Forelimb muscle (tissue), 1 donor: ENCODE measurements at regions not wholly inside any gene's neighbourhood (a gene's known extent, or its start where the extent isn't known, plus 50 kb on each side); places are given as distances from the start of the nearest gene placed in this dataset.

ENCODE experiments used
- DNase-seq: peaks from one replicate; pipeline ENCODE4 v3.0.0-alpha.2; 2013; ENCODE audit warnings: low read depth

DNA sequence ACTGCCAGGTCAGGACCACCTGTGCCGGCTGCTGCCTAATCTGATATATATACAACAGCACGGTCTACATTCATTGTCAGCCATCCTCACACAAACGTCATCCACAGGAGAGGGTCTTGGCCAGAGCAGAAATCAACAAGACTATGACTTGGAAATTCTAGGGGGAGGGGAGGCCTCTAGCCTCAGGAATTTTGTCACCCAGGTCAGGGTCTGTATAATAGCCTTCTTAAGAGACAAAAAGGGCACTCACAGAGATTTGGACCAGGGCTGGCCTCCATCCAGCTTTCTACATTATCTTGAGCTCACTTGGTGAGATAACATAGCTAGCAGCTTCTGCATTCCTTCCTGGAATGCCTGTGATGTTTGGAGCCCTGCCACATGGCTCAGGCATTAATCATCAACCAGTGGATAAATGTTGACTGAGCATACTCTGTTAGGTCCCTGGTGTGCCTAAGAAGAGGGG, 50.4 kb upstream of the CTIF start:
- no peak for DNase-seq

DNA sequence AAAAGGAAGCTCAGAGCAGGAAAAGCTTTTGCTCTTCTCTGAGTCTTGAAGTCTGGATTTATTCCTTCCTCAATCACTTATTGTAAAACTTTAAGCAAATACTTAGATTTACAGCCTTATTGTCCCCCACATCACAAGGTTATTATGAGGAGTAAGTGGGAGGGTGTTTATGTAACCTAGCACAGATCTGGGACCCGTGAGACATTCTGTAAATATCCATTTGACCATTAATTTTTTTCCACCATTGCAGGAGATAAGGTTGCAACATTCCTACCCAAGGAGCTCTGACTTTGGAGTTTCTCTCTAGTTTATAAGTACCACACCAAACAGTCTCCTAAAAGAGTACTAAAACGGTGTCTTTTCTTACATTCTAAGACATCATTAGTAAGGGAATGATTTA, 52.1 kb upstream of the CTIF start:
- DNase-seq = no peak

DNA sequence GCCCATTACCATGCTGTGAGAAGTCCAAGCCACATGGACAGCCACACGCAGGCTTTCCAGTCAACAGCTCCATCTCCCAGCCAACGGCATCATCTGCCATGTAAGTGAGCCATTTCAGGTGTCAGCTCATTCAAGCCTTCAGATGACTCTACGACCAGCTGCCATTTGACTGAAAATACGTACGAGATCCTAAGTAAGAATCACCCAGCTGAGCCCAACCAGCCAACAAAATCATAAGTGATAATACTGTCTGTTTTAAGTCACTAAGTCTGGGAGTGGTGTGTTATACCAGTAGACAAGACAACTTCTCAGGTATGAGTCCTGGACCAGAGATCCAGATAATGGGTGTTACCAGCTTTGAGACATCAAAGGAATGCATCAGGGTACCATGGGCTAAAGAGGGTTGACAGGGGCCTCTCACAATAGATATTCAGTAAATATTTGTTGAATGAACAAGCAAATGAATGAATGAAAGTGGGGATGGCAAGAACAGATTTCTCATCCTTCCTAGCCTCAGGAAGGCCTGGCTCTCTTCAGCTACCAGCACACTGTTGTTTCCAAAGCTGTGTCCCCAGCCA, 52.9 kb upstream of the CTIF start:
- no peak for DNase-seq

DNA sequence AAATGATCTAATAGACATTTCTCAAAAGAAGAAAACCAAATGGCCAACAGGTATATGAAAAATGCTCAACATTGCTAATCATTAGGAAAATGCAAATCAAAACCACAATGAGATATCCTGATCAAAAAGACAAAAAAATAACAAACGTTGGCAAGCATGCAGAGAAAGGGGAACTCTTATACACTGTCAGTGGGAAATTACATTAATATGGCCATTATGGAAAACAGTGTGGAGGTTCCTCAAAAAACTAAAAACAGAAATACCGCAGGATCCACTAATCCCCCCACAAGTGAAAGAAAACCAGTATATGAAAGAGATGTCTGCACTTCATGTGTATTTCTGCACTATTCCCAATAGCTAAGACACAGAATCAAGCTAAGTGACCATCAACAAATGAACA, 57.7 kb upstream of the CTIF start:
- no peak for DNase-seq

DNA sequence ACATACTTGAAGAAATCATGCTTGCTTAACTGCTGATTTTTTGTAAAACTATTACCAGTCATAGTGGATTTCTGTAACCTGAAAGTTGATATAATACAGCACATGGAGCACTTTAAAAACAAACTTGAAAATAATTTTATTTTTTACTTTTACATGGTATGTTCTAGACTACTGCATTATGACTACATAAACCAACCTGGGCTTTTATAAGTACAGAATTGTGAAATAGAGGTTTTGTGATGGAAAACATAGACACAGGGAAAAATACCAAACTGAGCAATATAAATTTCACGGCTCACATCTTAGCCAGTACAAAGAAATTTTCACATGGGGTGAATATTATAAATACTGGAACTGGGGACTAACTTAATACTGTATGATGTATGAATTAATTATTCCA, 59.3 kb upstream of the CTIF start:
- DNase-seq = no peak

DNA sequence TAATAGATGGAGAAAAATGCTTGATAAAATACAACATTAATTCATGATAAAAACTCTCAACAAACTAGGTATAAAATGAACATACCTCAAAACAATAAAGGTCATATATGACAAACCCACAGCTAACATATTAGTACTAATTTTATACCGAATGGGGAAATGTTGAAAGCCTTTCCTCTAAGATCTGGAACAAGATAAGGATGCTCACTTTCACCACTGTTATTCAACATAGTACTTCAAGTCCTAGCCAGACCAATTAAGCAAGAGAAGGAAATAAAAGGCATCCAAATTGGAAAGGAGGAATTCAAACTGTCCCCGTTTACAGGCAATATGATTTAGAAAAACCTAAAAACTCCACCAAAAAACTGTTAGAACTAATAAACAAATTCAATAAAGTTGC, 61.5 kb upstream of the CTIF start:
- DNase-seq = no peak

DNA sequence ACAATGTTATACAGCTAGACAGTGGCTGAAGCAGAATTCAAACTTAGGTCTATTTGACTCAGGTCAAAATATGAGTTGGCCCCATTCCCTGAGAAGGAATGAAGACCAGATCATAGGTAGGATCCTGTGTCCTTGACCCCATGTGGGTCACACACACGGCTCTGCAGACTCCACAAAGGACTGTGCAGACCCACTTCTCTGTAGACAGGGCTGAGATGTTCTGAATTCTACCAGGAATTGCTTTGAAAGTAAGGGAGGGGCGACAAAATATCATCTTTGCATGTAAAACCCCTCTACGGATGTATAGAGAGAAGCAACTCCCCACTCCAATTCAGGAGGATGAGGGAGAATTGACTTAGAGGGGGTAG, 62.3 kb upstream of the CTIF start:
- no peak for DNase-seq

DNA sequence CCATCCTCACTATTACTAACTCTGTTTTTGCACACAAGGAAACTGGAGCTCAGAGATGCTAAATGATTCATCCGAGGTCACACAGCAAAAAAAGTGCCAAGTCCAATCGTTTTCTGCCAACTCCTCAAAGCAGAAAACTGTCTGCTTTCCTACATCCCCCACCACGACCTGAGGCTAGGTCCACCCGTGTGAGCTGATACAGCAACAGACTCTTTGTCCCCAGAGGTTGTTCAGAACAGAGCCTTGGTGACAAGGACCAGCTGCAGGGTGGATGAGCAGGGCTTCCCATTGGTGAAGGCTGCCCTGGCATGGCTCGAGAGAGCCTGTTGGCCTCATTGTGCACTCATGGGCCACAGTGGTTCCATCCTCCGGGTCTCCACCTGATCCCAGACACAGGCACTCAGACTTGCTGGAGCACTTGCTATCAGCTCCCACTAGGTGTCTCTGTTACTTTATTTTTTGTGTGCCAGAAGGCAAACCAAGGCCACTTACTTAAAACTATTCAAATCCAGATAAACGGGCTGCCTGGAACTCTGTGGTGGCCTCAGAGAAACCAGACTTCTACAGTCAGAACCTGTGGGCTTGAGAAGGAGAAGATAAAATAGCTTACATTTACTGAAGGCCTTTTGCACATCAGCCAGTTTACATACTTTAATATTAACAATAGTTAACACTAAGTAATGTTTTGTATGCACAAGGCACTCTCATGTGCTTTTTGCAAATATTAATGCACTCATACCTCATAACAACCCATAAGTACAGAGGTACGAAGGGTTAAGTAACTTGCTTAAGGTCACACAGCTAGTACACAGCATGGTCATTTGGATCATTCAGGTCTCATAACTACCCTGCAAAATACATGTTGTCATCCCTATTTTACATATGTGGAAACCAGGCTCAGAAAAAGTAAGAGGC, 62.9 kb upstream of the CTIF start:
- peak; percentile 51 for DNase-seq

DNA sequence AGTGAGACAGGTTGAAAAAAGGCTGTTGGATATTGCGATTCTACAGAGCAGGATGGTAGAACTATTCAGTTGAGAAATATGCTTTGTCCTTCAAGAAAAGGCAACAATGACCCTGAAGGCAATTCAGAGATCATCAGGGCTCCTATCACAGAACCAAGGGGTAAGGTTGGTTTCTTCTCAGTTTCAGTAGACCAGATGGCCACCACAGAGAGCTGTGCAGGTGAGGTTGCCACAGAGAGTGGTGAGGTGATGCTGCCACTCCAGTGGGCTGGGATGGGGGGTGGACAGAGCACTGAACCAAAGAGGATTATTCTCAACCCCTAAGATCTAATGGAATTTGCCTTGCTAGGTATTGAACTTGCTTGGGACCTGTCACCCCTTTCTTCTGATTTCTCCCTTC, 64.6 kb upstream of the ZBTB7C start:
- DNase-seq = no peak

DNA sequence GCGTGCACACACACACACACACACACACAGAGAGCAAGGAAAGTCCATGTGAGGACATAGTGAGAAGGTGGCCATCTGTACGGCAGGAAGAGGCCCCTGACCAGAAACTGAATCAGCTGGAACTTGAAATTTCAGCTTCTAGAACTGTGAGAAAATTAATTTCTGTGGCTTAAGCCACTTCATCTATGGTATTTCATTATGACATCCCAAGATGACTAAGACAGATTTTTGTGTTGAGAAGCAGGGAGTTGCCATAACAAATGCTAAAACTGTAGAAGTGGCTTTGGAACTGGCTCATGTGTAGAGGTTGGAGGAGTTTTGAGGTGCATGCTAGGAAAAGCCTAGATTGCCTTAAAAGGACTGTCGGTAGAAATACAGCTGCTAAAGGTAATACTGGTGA, 63.4 kb upstream of the ZBTB7C start:
- DNase-seq = no peak

DNA sequence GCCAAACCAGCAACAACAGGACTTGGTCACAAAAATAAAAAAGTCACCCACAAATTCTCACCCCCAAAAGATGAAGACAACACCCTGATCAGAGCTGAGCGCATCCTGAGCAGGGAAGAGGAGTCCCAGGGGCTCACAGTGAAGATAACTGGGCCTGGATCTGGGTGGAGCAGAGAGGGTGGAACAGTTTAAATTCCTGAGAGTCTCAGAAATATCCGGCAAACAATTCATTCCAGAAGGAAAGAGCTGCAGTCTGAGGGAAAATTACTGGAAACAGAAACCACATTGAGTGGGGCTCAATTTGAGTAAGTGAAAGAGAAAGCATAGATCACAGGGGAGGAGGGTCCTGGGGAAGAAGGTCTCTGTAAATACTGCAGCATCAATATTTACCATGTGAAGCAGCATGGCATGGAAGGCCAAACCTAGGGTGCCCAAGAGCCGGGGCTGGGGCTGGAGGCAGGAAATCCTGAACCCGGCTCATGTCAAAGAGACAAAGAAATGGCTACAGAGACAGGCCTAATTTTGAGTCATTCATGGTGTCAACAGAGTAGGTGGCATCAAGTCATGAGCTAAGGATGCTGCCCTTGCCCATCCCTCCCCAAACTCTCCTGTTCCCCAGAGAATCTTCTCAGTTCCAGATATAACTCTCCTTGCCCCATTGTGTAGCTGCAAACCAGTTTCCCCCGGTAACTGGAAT, 61.4 kb upstream of the ZBTB7C start:
- peak; percentile 9 for DNase-seq

DNA sequence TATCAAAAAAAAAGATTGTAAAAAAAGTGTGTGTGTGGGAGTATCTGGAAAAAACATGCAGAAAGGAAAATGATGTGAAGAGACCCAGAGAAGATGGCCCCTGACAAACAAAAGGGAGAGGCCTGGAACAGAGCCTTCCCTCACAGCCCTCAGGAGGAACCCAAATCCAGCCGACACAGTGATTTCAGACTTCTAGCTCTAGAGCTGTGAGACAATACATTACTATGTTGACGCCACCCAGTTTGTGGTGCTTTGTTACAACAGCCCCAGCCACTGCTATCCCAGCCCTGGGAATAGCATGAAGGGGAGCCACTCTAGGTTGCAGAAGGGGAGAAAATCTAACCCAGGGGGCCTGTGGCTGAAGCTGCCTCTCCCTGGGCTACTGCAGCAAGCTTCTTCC, 59.0 kb upstream of the ZBTB7C start:
- no peak for DNase-seq

DNA sequence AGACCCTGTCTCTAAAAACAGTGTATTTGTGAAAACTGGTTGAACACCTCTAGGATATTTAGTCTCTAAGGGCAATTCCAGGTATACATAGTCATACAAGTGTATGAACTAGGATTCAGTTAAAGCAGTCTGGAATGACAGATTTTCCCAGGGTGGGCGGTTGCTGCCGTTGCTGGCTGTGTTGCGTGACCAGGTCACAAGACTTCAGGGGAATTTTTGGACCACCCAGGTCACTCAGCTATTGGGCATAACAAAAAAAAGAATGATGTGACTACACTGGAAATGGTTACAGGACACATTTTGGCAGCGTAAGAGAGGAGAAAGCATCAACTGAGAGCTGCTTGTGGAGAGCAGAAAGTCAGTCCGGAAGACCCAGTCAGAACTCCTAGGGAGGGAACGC, 58.0 kb upstream of the ZBTB7C start:
- DNase-seq = no peak

DNA sequence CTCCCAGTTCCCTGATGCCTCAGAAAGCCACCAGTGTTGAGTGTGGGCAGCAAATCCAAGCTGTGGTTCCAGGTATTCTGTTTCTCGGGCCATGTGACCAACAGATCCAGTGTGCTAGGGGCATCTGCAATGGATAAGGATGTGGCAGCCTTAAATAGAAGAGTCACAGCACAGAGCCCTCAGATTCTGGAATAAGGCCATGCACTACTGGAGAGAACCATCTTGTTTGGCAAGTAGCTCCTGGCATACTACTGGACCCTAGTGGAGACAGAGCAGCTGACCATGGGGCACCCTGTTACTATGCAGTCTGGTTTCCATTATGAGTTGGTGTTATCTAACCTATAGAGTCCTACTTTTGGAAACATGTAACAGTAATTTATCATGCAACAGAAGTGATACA, 53.3 kb upstream of the ZBTB7C start:
- DNase-seq = no peak

DNA sequence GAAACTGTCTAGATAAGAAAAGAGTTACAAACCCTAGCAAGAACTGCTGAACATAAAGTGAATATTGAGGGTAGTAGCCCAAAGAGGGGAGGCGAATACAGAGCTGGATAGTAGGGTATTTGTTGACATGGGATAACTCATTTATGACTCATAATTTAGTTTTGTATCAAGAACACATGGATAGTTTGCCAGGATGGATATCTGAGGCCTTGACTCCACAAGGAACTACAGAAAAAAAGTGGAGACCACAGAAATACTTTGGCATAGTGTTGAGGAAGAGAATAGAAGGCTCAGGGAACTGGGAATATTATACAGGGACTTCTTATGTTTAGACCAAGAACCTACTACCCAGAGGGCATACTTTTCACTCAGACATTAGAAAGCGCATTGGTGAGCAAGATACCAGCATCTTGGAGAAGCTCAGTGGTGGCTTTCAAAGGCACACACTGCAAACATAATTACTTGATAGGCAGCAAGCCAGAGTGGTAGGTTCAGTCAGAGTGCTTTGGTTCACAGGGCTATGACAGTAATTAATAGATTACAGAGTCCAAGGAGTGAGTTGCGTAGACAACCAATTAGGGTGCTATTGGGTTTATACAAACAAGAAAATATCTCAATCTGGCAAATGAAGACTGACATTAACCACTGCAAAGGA, 51.9 kb upstream of the ZBTB7C start:
- no peak for DNase-seq

DNA sequence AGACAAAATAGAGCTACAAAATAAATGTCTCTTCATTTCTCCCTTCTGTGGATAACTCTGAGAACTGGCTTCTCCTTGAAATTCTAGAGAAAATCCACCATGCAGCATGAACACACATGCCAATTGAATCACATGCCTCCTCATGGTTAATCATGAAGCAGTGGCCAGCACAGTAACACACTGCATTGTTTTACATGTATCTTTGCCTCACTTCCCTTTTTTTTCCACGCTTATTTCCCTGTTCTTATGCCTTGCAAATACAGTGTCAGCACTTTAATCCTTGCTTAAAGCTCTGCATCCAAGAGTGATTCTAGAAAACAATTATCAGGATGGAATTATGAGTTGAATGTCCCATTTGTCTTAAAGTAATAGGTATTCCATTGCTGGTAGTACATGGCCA, 50.3 kb upstream of the ZBTB7C start:
- no peak for DNase-seq

DNA sequence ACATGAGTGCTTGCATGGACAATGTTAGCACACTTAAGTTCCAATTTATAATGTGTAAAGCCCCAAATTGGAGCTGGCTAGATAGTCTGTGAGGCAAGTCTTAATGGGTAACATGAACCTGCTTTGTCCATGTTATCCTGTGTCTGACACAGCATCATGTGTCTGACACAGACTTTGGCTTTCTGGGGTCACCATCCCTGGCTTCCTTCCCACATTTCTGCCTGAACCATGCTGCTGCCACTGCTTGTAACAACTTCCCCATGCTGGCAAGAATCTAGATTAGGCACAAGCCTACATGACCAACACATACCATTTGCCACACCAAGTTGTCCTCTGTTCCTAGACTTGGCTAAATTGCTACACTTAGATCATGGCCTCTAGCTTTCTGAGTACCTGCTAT, 49.8 kb upstream of the ZBTB7C start:
- no peak for DNase-seq
